ENCODE measurements at regions not wholly inside any gene's neighbourhood (a gene's known extent, or its start where the extent isn't known, plus 50 kb on each side); places are given as distances from the start of the nearest gene placed in this dataset.

GRCh38 chr5:98638701-98639100, 134.8 kb upstream of the RGMB start:
- TF ChIP-seq ZNF701 (tag by site-specific recombination; IDR thresholded peaks at IDR 0.05) (no peak), ZNF707 (tag by site-specific recombination; IDR thresholded peaks at IDR 0.05) (no peak), ZNF704 (tag by site-specific recombination; IDR thresholded peaks at IDR 0.05) (no peak), BCL6B (tag by site-specific recombination; IDR thresholded peaks at IDR 0.05) (no peak), ZSCAN5A (tag by site-specific recombination; IDR thresholded peaks at IDR 0.05) (no peak), FEZF1 (tag by site-specific recombination; IDR thresholded peaks at IDR 0.05) (no peak), PBX3 (CRISPR knock-in tag; IDR thresholded peaks at IDR 0.05) (no peak), ZXDB (tag by site-specific recombination; IDR thresholded peaks at IDR 0.05) (no peak), ZBTB11 (tag by site-specific recombination; conservative IDR thresholded peaks at IDR 0.05; ENCODE audit: low read depth) (no peak)
- Histone ChIP-seq H3K4me1 (ENCODE audit: control insufficient read depth, insufficient read depth, low read length) (no peaks in the 10 kb centered on the region), H3K27ac (ENCODE audit: extremely low read depth, low read depth, low read length) (no peak overlapping the region), H3K36me3 (ENCODE audit: control insufficient read depth in 2 of 2, insufficient read depth in 1 of 2, low read length in 2 of 2) (no peaks in the 10 kb centered on the region), H3K4me3 (ENCODE audit: low read depth, low read length) (no peak overlapping the region), H3K9me3 (ENCODE audit: control insufficient read depth, insufficient read depth, low read depth, low read length) (no peaks in the 10 kb centered on the region)
- ChIA-PET POLR2A (no interaction called here), CTCF (interaction anchor here (0.6 kb wide), 2 partner anchors 1012 to 1152 kb away, joined by 3 to 4 read pairs; no protein-coding TSS in a partner anchor)

GRCh38 chr5:98639274-98639673, 134.2 kb upstream of the RGMB start:
- Histone ChIP-seq H3K27ac (ENCODE audit: extremely low read depth, low read depth, low read length) (no peak overlapping the region), H3K9me3 (ENCODE audit: control insufficient read depth, insufficient read depth, low read depth, low read length) (no peaks in the 10 kb centered on the region), H3K36me3 (ENCODE audit: control insufficient read depth in 2 of 2, insufficient read depth in 1 of 2, low read length in 2 of 2) (no peaks in the 10 kb centered on the region), H3K4me3 (ENCODE audit: low read depth, low read length) (no peak overlapping the region), H3K4me1 (ENCODE audit: control insufficient read depth, insufficient read depth, low read length) (no peaks in the 10 kb centered on the region)
- ChIA-PET CTCF (interaction anchor here (0.6 kb wide), 1 partner anchor 1152 kb away, joined by 4 read pairs; no protein-coding TSS in a partner anchor), POLR2A (no interaction called here)
- TF ChIP-seq ZNF112 (tag by site-specific recombination; IDR thresholded peaks at IDR 0.05), result no peak
- TF ChIP-seq ZNF416 (tag by site-specific recombination; IDR thresholded peaks at IDR 0.05), result no peak
- TF ChIP-seq FEZF1 (tag by site-specific recombination; IDR thresholded peaks at IDR 0.05), result no peak

GRCh38 chr5:98641671-98642070, 131.8 kb upstream of the RGMB start:
- Histone ChIP-seq H3K36me3 (ENCODE audit: control insufficient read depth in 2 of 2, insufficient read depth in 1 of 2, low read length in 2 of 2) (no peaks in the 10 kb centered on the region), H3K9me3 (ENCODE audit: control insufficient read depth, insufficient read depth, low read depth, low read length) (no peaks in the 10 kb centered on the region), H3K27ac (ENCODE audit: extremely low read depth, low read depth, low read length) (no peak overlapping the region), H3K4me1 (ENCODE audit: control insufficient read depth, insufficient read depth, low read length) (no peaks in the 10 kb centered on the region), H3K4me3 (ENCODE audit: low read depth, low read length) (no peak overlapping the region)
- TF ChIP-seq ZSCAN4 (tag by site-specific recombination; IDR thresholded peaks at IDR 0.05), result no peak
- POLR2A ChIA-PET, result no interaction called here
- CTCF ChIA-PET, result no interaction called here
